ENCODE measurements at regions not wholly inside any gene's neighbourhood (a gene's known extent, or its start where the extent isn't known, plus 50 kb on each side); places are given as distances from the start of the nearest gene placed in this dataset.
A peak's percentile ranks its signal among the peaks of the same experiment; 100 is the strongest.

GRCh38 chr2:51829477-51829876 lies 797.5 kb upstream of the NRXN1 start:
- TF ChIP-seq CTCF (conservative IDR thresholded peaks at IDR 0.05; ENCODE audit: control insufficient read depth, insufficient read depth, low read depth, low read length), result no peak
- no peak for DNase-seq (ENCODE audit: low read depth)
- H3K4me3 ChIP-seq (ENCODE audit: control insufficient read depth, low read depth, low read length), result no peak overlapping the region

GRCh38 chr2:51825823-51826222 lies 793.9 kb upstream of the NRXN1 start:
- no peak for TF ChIP-seq CTCF (conservative IDR thresholded peaks at IDR 0.05; ENCODE audit: control insufficient read depth, insufficient read depth, low read depth, low read length)

GRCh38 chr2:51813247-51813646 lies 781.3 kb upstream of the NRXN1 start:
- no peak for TF ChIP-seq CTCF (conservative IDR thresholded peaks at IDR 0.05; ENCODE audit: control insufficient read depth, insufficient read depth, low read depth, low read length)
- peak; percentile 79 for DNase-seq (ENCODE audit: low read depth)
- H3K4me3 ChIP-seq (ENCODE audit: control insufficient read depth, low read depth, low read length), result no peak overlapping the region

More at GRCh38 chr2:51825823-51826222, 793.9 kb upstream of the NRXN1 start:
- H3K4me3 ChIP-seq (ENCODE audit: control insufficient read depth, low read depth, low read length), result no peak overlapping the region
- no peak for DNase-seq (ENCODE audit: low read depth)

- TF ChIP-seq CTCF (conservative IDR thresholded peaks at IDR 0.05; ENCODE audit: control insufficient read depth, insufficient read depth, low read depth, low read length), result no peak
- DNase-seq (ENCODE audit: low read depth), result peak; percentile 79
- H3K4me3 ChIP-seq (ENCODE audit: control insufficient read depth, low read depth, low read length), result no peak overlapping the region
Measured at GRCh38 chr2:51812138-51812866, 780.4 kb upstream of the NRXN1 start.

GRCh38 chr2:51810197-51810596 lies 778.3 kb upstream of the NRXN1 start:
- no peak for TF ChIP-seq CTCF (conservative IDR thresholded peaks at IDR 0.05; ENCODE audit: control insufficient read depth, insufficient read depth, low read depth, low read length)
- H3K4me3 ChIP-seq (ENCODE audit: control insufficient read depth, low read depth, low read length), result no peak overlapping the region
- no peak for DNase-seq (ENCODE audit: low read depth)

GRCh38 chr2:51807229-51807628 lies 775.3 kb upstream of the NRXN1 start:
- no peak for TF ChIP-seq CTCF (conservative IDR thresholded peaks at IDR 0.05; ENCODE audit: control insufficient read depth, insufficient read depth, low read depth, low read length)
- H3K4me3 ChIP-seq (ENCODE audit: control insufficient read depth, low read depth, low read length), result no peak overlapping the region
- DNase-seq (ENCODE audit: low read depth), result no peak
